ENCODE measurements at regions not wholly inside any gene's neighbourhood (a gene's known extent, or its start where the extent isn't known, plus 50 kb on each side); places are given as distances from the start of the nearest gene placed in this dataset.

DNA sequence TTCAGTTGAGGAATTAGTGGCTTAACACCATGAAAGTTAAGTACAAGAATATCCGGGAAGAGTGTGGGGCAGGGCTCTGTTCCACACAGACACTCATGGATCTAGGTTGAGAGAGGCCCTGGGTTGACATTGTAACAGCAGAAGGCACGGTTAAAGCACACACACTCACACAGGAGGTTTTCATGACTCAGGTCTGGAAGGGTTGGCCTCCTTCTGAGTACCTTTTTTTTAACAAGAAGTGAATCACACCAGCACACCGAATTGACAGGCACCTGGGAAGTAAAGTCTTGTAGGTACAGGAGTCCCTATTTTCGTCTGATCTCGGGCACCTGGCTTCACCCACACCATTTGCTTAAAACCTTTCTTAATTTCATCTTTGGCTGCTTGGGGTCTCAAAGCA is 509.4 kb upstream of the ADARB2 start:
- CTCF ChIA-PET, result no interaction called here
- Histone ChIP-seq H2BK5ac (ENCODE audit: low read depth, low read length, poor library complexity, severe bottlenecking) (no peak overlapping the region), H3K18ac (ENCODE audit: low read depth, low read length) (no peak overlapping the region), H3K4me2 (ENCODE audit: low read depth, low read length) (no peak overlapping the region), H3K4me3 (ENCODE audit: insufficient read depth, low read depth, low read length) (no peak overlapping the region), H4K91ac (ENCODE audit: insufficient read depth, low read depth, low read length) (no peak overlapping the region), H2BK120ac (ENCODE audit: low read depth, low read length) (no peak overlapping the region), H3K36me3 (ENCODE audit: control insufficient read depth, insufficient read depth, low read length) (no peaks in the 10 kb centered on the region), H2AK5ac (ENCODE audit: low read depth, low read length) (no peak overlapping the region), H4K20me1 (ENCODE audit: insufficient read depth, low read length) (no peaks in the 10 kb centered on the region), H2BK15ac (ENCODE audit: low read depth, low read length) (no peak overlapping the region), H2AK9ac (replicated peaks; ENCODE audit: low read depth, low read length, poor library complexity) (no peak overlapping the region), H3K27ac (ENCODE audit: insufficient read depth, low read length) (no peak overlapping the region), H3K56ac (ENCODE audit: extremely low read depth, insufficient read depth, low read length) (no peak overlapping the region), H3K4me1 (ENCODE audit: control insufficient read depth, insufficient read depth, low read length) (no peaks in the 10 kb centered on the region), H3K9me1 (ENCODE audit: insufficient read depth, low read length) (no peaks in the 10 kb centered on the region), H4K8ac (ENCODE audit: low read depth in 2 of 2, low read length in 2 of 2) (no peak overlapping the region), H3K79me1 (ENCODE audit: low read depth in 1 of 2, low read length in 2 of 2) (no peaks in the 10 kb centered on the region), H3K23ac (ENCODE audit: low read depth, low read length) (no peak overlapping the region), H3K14ac (replicated peaks; ENCODE audit: low read depth, low read length) (no peak overlapping the region), H3K9me3 (ENCODE audit: control insufficient read depth, insufficient read depth, low read length) (peaks cover 41% of the 10 kb centered on the region), H3K27me3 (ENCODE audit: control insufficient read depth, insufficient read depth, low read length) (no peaks in the 10 kb centered on the region), H2BK20ac (ENCODE audit: low read depth, low read length) (no peak overlapping the region), H4K5ac (ENCODE audit: low read depth, low read length) (no peak overlapping the region), H3K4ac (ENCODE audit: low read depth, low read length) (no peak overlapping the region), H2AFZ (replicated peaks; ENCODE audit: low read length, poor library complexity) (no peak overlapping the region), H3K9ac (ENCODE audit: low read depth, low read length) (no peak overlapping the region)
- BruUV-seq (replicated peaks), result no TSS peak
- WGBS, 2 experiments (ENCODE audit: extremely low coverage in 2 of 2, insufficient read length in 1 of 2), result no CpG with 5 or more reads among the region's 5 CpGs
- dilution Hi-C loops (cut with HindIII; ENCODE audit: low sequenced_read_pairs, unreplicated experiment), result no loop called here
- no peak for TF ChIP-seq POLR2A (IDR thresholded peaks at IDR 0.05; ENCODE audit: low read depth, low read length)
- TF ChIP-seq RFX5 (IDR thresholded peaks at IDR 0.05; ENCODE audit: low read depth, low read length), result no peak
- TF ChIP-seq ELK1 (IDR thresholded peaks at IDR 0.05; ENCODE audit: borderline replicate concordance, low read depth, low read length), result no peak
- no peak for TF ChIP-seq RAD21 (IDR thresholded peaks at IDR 0.05; ENCODE audit: low read length)
- no peak for TF ChIP-seq CHD1 (IDR thresholded peaks at IDR 0.05; ENCODE audit: low read depth, low read length)
- no peak for TF ChIP-seq BHLHE40 (IDR thresholded peaks at IDR 0.05; ENCODE audit: low read depth, low read length)
- TF ChIP-seq NFE2L2 (IDR thresholded peaks at IDR 0.05; ENCODE audit: low read depth, low read length), result no peak
- no peak for TF ChIP-seq MAFK (IDR thresholded peaks at IDR 0.05; ENCODE audit: low read depth, low read length)
- TF ChIP-seq SMC3 (IDR thresholded peaks at IDR 0.05; ENCODE audit: low read depth, low read length), result no peak
- TF ChIP-seq, protein P1, sequence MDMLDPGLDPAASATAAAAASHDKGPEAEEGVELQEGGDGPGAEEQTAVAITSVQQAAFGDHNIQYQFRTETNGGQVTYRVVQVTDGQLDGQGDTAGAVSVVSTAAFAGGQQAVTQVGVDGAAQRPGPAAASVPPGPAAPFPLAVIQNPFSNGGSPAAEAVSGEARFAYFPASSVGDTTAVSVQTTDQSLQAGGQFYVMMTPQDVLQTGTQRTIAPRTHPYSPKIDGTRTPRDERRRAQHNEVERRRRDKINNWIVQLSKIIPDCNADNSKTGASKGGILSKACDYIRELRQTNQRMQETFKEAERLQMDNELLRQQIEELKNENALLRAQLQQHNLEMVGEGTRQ (IDR thresholded peaks at IDR 0.05; ENCODE audit: low read depth, low read length), result no peak
- TF ChIP-seq, protein P2, sequence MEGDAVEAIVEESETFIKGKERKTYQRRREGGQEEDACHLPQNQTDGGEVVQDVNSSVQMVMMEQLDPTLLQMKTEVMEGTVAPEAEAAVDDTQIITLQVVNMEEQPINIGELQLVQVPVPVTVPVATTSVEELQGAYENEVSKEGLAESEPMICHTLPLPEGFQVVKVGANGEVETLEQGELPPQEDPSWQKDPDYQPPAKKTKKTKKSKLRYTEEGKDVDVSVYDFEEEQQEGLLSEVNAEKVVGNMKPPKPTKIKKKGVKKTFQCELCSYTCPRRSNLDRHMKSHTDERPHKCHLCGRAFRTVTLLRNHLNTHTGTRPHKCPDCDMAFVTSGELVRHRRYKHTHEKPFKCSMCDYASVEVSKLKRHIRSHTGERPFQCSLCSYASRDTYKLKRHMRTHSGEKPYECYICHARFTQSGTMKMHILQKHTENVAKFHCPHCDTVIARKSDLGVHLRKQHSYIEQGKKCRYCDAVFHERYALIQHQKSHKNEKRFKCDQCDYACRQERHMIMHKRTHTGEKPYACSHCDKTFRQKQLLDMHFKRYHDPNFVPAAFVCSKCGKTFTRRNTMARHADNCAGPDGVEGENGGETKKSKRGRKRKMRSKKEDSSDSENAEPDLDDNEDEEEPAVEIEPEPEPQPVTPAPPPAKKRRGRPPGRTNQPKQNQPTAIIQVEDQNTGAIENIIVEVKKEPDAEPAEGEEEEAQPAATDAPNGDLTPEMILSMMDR (conservative IDR thresholded peaks at IDR 0.05; ENCODE audit: low read depth, low read length), result no peak
- no peak for TF ChIP-seq FOS (IDR thresholded peaks at IDR 0.05; ENCODE audit: low read depth, low read length)
- TF ChIP-seq CEBPB (IDR thresholded peaks at IDR 0.05; ENCODE audit: low read depth, low read length), result no peak
- no peak for TF ChIP-seq MAZ (IDR thresholded peaks at IDR 0.05; ENCODE audit: borderline replicate concordance, low read depth, low read length)
- no peak for TF ChIP-seq MXI1 (IDR thresholded peaks at IDR 0.05; ENCODE audit: borderline replicate concordance, low read depth, low read length)
- no peak for TF ChIP-seq RCOR1 (IDR thresholded peaks at IDR 0.05; ENCODE audit: insufficient replicate concordance, low read length)
- POLR2A ChIA-PET (ENCODE audit: unreplicated experiment), result no interaction called here
- DNase-seq (no peak), ATAC-seq (ENCODE audit: low read depth) (no peak)
- in situ Hi-C loops (cut with MboI; ENCODE audit: low sequenced_read_pairs), result no loop called here
- intact Hi-C loops (cut with micrococcal nuclease), result no loop called here
